ENCODE measurements at regions not wholly inside any gene's neighbourhood (a gene's known extent, or its start where the extent isn't known, plus 50 kb on each side); places are given as distances from the start of the nearest gene placed in this dataset.
"Not testable (repeated sequence)": the region's sequence is repeated elsewhere in the genome, so short reads cannot be mapped to it uniquely, and the experiment has no call there.

GRCh38 chr3:82001276-82001923 is 240.0 kb upstream of the GBE1 start:
- DNase-seq = no peak

- no peak for DNase-seq
These were observed 239.3 kb upstream of the GBE1 start for GRCh38 chr3:82000773-82001172.

- DNase-seq = no peak
These were observed 238.9 kb upstream of the GBE1 start for GRCh38 chr3:82000350-82000749.

GRCh38 chr3:81998907-81999306 is 237.5 kb upstream of the GBE1 start:
- no peak for DNase-seq

GRCh38 chr3:81998139-81998755 is 236.8 kb upstream of the GBE1 start:
- no peak for DNase-seq

- no peak for DNase-seq
These were observed 235.9 kb upstream of the GBE1 start for GRCh38 chr3:81997390-81997789.

GRCh38 chr3:81995329-81995728 is 233.9 kb upstream of the GBE1 start:
- DNase-seq = no peak

GRCh38 chr3:81989758-81990157 is 228.3 kb upstream of the GBE1 start:
- DNase-seq = no peak

- no peak for DNase-seq
These were observed 227.8 kb upstream of the GBE1 start for GRCh38 chr3:81989274-81989673.

- not testable (repeated sequence) for DNase-seq
These were observed 226.0 kb upstream of the GBE1 start for GRCh38 chr3:81987412-81987811.

GRCh38 chr3:81985996-81986723 is 224.7 kb upstream of the GBE1 start:
- no peak for DNase-seq

- DNase-seq = no peak
These were observed 221.9 kb upstream of the GBE1 start for GRCh38 chr3:81983382-81983781.

- DNase-seq = no peak
These were observed 219.4 kb upstream of the GBE1 start for GRCh38 chr3:81980596-81981494.

- DNase-seq = no peak
These were observed 213.3 kb upstream of the GBE1 start for GRCh38 chr3:81974751-81975150.

GRCh38 chr3:81968658-81969057 is 207.2 kb upstream of the GBE1 start:
- DNase-seq = no peak

- DNase-seq = no peak
These were observed 205.9 kb upstream of the GBE1 start for GRCh38 chr3:81967393-81967792.

- no peak for DNase-seq
These were observed 204.3 kb upstream of the GBE1 start for GRCh38 chr3:81965696-81966095.

GRCh38 chr3:81962396-81962795 is 201.0 kb upstream of the GBE1 start:
- DNase-seq = no peak

GRCh38 chr3:81958972-81959640 is 197.7 kb upstream of the GBE1 start:
- no peak for DNase-seq

- no peak for DNase-seq
These were observed 194.4 kb upstream of the GBE1 start for GRCh38 chr3:81955878-81956277.

GRCh38 chr3:81953111-81953510 is 191.7 kb upstream of the GBE1 start:
- DNase-seq = no peak

GRCh38 chr3:81952141-81952540 is 190.7 kb upstream of the GBE1 start:
- no peak for DNase-seq

- no peak for DNase-seq
These were observed 190.2 kb upstream of the GBE1 start for GRCh38 chr3:81951636-81952035.
